Breast epithelium (tissue), 3 donors: ENCODE measurements at regions not wholly inside any gene's neighbourhood (a gene's known extent, or its start where the extent isn't known, plus 50 kb on each side); places are given as distances from the start of the nearest gene placed in this dataset.

Experiments
- CTCF ChIP-seq, 3 donors: fragments of 450-650 bp; IDR thresholded peaks; one replicate each; pipeline ENCODE4 v1.5.1; 2016 to 2017; ENCODE audit warnings: antibody characterized with exemption in 3 of 3, mild to moderate bottlenecking in 3 of 3, moderate library complexity in 3 of 3
- POLR2AphosphoS5 ChIP-seq, 3 donors: sonication (generic); formaldehyde crosslinking; IDR thresholded peaks; one replicate each; pipeline ENCODE4 v1.6.1; 2017; ENCODE audit warnings: antibody characterized with exemption in 3 of 3

- TF ChIP-seq CTCF (IDR thresholded peaks at IDR 0.05) (no peak), POLR2AphosphoS5 (IDR thresholded peaks at IDR 0.05) (no peak)
Measured at GRCh38 chr2:142755191-142755590, 122.3 kb upstream of the KYNU start.
